ENCODE measurements at regions not wholly inside any gene's neighbourhood (a gene's known extent, or its start where the extent isn't known, plus 50 kb on each side); places are given as distances from the start of the nearest gene placed in this dataset.

GRCh38 chr4:114184901-114185300 is 205.5 kb upstream of the ARSJ start:
- DNase-seq = no peak

GRCh38 chr4:114187592-114187991 is 208.1 kb upstream of the ARSJ start:
- DNase-seq = no peak

DNA sequence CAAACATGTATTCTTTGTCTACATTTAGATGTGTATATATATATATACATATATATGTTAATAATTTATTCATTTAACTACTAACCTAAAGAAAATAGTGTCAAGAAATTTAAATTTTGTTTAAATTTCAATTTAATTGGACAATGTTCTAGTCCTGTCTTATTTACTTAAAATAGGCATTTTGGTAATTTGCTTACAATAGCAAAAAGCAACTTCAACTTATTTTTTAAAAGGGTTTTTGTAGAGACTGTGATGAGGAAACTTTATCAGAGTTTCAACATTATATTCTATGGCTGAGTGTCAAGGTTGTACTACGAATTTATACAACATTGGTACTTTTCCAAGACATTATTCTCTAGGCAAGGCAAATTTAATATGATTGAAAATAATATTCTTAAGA is 212.0 kb upstream of the ARSJ start:
- DNase-seq = no peak

- DNase-seq = no peak
Measured at GRCh38 chr4:114192854-114193253, 213.4 kb upstream of the ARSJ start.

- DNase-seq = no peak
Measured at GRCh38 chr4:114193624-114194399, 214.4 kb upstream of the ARSJ start.

DNA sequence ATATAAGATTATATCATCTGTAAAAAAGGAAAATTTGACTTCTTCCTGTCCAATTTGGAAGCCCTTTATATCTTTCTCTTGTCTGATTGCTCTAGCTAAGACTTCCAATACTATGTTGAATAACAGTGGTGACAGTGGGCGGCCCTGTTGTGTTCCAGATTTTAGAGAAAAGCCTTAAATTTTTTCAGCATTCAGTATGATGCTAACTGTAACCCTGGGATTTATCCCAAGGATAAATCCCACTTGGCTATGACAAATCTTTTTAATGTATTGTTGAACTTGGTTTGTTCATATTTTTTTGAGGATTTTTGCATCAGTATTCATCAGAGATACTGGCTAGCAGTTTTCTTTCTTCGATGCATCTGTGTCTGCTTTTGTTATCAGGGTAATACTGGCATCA is 217.2 kb upstream of the ARSJ start:
- DNase-seq = no peak

GRCh38 chr4:114200026-114200425 is 220.6 kb upstream of the ARSJ start:
- no peak for DNase-seq

DNA sequence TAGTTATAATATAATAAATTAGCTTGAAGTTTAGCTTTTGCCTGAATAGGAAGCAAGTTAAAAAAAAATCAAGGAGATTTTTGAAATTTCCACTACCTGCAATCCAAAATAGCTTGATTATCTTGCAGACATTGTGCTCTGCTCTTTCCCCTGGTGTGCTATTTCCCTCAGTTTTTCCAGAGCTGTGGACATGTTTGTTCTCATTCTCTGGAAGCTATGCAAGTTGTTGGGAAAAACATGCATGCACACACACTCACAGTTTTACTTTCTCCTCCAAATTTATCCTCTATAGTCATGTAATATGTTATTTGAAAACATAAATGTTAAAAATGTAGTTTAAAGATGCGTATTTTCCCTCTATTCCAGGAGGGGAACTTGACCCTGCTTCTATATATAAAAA is 225.8 kb upstream of the ARSJ start:
- DNase-seq = no peak

- no peak for DNase-seq
Measured at GRCh38 chr4:114208574-114209151, 229.2 kb upstream of the ARSJ start.

- DNase-seq = no peak
Measured at GRCh38 chr4:114209584-114209983, 230.1 kb upstream of the ARSJ start.

DNA sequence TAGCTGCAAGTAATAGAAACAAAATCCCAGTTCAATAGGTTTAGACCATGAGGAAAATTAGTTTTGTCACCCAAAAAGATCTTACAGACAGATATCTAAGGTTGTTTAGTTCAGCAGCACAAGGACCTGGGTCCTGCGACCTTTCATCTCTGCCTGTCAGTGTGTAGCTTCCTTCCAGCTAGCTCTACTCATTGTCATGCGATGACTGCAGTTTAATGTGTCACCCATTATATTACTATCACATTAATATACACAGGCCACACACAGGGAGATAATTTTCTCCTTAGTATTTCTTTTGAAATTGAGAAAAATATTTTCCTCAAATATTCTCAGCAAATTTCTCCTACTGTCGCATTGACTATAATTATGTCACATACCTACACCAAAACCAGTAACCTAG is 232.1 kb upstream of the ARSJ start:
- no peak for DNase-seq

- no peak for DNase-seq
Measured at GRCh38 chr4:114217150-114217817, 237.8 kb upstream of the ARSJ start.

- DNase-seq = no peak
Measured at GRCh38 chr4:114223580-114223979, 244.1 kb upstream of the ARSJ start.

DNA sequence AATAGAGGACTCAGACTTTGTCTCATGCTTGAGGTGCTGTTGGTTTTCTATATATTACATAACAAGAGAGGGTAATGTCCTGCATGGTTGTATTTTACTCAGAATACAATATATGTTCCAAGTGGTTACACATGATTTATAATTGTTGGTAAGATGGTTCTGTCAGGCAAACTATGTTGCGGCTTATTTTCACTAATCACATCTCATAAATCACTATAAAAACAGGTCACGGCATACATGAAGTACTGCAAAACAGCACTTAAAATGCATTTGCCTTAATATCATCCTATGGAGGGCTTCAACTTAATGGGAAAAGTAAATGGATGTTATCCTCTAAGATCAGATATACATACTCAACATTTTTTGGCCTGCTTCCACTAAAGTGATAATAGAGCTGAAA is 246.0 kb upstream of the ARSJ start:
- no peak for DNase-seq

DNA sequence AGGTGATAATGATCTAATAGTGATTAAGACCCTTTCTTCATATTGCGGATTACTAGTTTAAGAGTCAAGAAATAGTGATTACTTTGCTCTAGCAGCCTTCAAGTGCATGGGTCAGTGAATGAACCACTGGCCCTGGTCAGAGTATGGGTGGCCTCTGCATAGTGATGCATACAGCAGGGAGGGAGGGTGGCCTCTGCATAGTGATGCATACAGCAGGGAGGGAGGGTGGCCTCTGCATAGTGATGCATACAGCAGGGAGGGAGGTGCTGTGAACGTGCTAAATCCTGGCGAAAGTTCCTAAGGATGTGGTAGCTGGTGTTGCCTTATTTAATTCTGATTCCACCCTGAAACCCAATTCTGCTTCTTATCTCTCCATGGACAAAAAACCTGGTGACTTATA is 246.7 kb upstream of the ARSJ start:
- no peak for DNase-seq

DNA sequence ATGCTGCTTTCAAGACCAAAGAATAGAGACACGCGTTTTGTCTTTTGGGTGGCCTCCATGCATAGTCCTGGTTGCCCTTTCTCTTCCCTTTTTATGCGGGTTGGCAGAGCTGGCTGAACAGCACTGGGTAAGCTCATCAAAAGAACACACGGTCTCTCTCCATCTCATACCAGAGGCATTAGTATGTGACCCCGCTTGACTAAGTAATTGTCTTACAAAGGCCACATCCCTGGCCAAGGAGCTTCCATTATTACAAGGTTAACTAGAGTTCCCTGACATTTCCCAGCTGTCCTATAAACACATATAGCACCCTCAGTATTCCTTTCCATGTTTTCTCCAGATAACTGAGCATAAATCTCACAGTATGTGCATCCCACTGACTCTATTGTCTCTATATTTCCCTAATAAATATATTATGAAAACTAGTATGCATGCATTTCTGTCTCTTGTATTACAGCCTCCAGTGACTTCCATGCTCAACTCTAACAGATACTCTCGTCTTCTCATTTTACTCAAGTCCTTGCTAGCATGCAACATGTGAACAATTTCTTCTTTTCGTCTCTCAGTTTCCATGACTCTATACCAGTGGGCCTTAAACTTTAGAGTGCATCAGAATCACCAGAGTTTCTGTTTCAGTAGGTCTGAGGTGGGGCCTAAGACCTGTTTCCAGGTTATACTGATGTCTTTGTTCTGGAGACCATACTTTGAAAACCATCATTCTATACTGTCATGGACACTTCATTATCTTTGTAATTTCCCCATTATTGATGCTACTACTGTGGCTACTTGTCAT is 247.7 kb upstream of the ARSJ start:
- DNase-seq = no peak

DNA sequence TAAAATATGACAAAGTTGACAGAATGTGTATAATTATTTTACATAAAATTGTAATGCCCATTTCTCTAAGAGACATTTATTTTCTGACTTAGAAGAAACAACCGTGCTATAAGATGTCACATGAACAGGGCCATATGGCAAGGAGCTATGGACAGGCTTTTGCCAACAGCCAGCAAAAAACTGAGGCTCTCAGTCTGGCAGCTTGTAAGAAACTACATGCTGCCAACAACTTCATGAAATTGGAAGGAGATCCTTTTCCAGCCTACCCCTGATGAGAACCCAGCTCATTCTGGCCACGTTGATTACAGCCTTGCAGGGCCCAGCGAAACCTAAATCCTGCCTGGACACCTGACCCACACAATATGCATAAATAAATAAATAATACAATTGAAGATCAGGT is 250.3 kb upstream of the ARSJ start:
- no peak for DNase-seq

GRCh38 chr4:114236171-114236769 is 256.8 kb upstream of the ARSJ start:
- no peak for DNase-seq

DNA sequence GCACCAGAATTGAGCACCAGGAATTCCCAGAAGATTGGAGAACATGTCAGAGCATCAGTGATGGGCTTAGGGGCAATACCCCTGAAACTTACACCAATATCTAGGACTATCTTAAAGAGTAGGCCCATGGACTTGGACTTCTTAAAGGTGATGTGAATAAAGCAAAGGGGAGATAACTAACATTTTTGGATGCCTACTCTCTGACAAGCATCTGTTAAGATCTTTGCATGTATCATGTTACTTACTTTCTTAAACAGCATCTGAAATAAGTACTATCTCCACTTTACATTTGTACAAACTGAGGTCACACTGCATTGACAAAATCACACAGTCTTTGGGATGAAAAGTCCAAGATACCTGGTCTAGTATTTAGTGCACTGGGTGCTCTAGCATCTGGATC is 258.6 kb upstream of the ARSJ start:
- no peak for DNase-seq

GRCh38 chr4:114249561-114249960 is 270.1 kb upstream of the ARSJ start:
- no peak for DNase-seq

DNA sequence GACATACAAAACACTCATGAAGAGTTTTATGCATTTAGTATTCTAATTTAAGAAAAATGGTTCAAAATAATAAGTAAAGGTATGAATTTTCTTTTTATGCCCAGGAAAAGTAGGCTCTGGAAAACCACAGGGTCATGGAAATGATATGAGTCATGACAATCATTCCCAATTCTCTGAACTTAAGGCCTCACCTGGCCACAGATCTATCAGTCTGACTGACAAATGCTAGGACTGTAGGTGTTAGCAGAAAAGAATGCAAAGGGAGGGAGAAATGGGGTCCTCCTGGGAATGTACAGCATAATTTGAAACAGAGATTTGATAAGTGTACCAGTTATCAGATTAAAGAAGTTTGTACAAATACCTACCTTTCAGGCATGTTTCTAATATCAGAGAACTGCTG is 270.5 kb upstream of the ARSJ start:
- DNase-seq = no peak

- no peak for DNase-seq
Measured at GRCh38 chr4:114250439-114250891, 271.0 kb upstream of the ARSJ start.

DNA sequence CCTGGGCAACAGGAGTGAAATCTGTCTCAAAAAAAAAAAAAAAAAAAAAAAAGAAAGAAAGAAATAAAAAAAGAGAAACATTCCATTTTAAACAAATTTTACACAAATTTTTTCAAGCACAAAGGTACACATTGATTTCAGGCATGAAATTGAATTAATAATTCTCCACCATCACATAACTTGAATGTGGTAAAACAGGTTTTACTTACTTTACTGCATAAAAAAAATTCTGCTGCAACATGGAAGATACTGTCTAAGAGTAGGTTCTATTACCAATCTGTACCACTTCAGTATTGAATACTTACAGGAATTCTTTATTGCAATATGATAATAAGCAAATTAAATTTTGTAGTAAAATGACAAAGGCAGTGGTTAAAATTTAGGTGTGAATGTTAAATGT is 271.6 kb upstream of the ARSJ start:
- no peak for DNase-seq
